CD8-positive, alpha-beta memory T cell (primary cell): ENCODE measurements at regions not wholly inside any gene's neighbourhood (a gene's known extent, or its start where the extent isn't known, plus 50 kb on each side); places are given as distances from the start of the nearest gene placed in this dataset.

ENCODE experiments used
- CTCF ChIA-PET: fragments of 350-600 bp; sonication (Branson Sonifier 250); formaldehyde crosslinking; loops from one replicate; lab custom pipeline; 2021; ENCODE audit warnings: antibody characterized with exemption; lab: Charles Lee
- POLR2A ChIA-PET: fragments of 350-600 bp; sonication (Branson Sonifier 250); formaldehyde crosslinking; loops from one replicate; lab custom pipeline; 2021; ENCODE audit warnings: antibody characterized with exemption; lab: Charles Lee
- DNase-seq, 5 donors: peaks; one replicate each; pipeline versions ENCODE4 v3.0.0 to v3.0.0-alpha.2; 2020 to 2022; ENCODE audit warnings: mixed read lengths in 1 of 5
- H3K27ac ChIP-seq: one replicate; pipeline ENCODE4 v1.7.0; 2013; ENCODE audit warnings: low read depth, mild to moderate bottlenecking, low read length, moderate library complexity
- H3K27me3 ChIP-seq: 2 replicates; pipeline ENCODE4 v1.7.0; 2013; ENCODE audit warnings: low read length, mild to moderate bottlenecking; ENCODE audit not compliant: insufficient read depth, poor library complexity, severe bottlenecking
- H3K36me3 ChIP-seq: 2 replicates; pipeline ENCODE4 v1.7.0; 2013; ENCODE audit warnings: mild to moderate bottlenecking, low read length, moderate library complexity; ENCODE audit not compliant: insufficient read depth
- H3K4me1 ChIP-seq: 2 replicates; pipeline ENCODE4 v1.7.0; 2013; ENCODE audit warnings: mild to moderate bottlenecking, low read length, moderate library complexity; ENCODE audit not compliant: insufficient read depth
- H3K4me3 ChIP-seq: 2 replicates; pipeline ENCODE4 v1.7.0; 2013; ENCODE audit warnings: mild to moderate bottlenecking, low read length
- H3K9me3 ChIP-seq: 2 replicates; pipeline ENCODE4 v1.7.0; 2013; ENCODE audit warnings: mild to moderate bottlenecking, low read length
- H3K27ac Mint-ChIP-seq, 8 donors: one replicate each; pipeline ENCODE4 v1.8.0; 2020 to 2021; ENCODE audit warnings: mixed read lengths in 8 of 8, mild to moderate bottlenecking in 6 of 8, inconsistent platforms in 3 of 8, moderate library complexity in 3 of 8
- H3K27me3 Mint-ChIP-seq, 2 donors: one replicate each; pipeline ENCODE4 v1.8.0; 2020 to 2021; ENCODE audit warnings: mixed read lengths in 2 of 2, mild to moderate bottlenecking in 1 of 2, moderate library complexity in 1 of 2
- H3K36me3 Mint-ChIP-seq, 3 donors: one replicate each; pipeline ENCODE4 v1.8.0; 2020 to 2021; ENCODE audit warnings: mixed read lengths in 3 of 3, inconsistent platforms in 1 of 3, mild to moderate bottlenecking in 1 of 3
- H3K4me1 Mint-ChIP-seq, 3 donors: one replicate each; pipeline ENCODE4 v1.8.0; 2020 to 2021; ENCODE audit warnings: mixed read lengths in 3 of 3, inconsistent platforms in 1 of 3, mild to moderate bottlenecking in 1 of 3
- H3K4me3 Mint-ChIP-seq, 7 donors: one replicate each; pipeline ENCODE4 v1.8.0; 2020 to 2021; ENCODE audit warnings: mixed read lengths in 7 of 7, mild to moderate bottlenecking in 6 of 7, moderate library complexity in 4 of 7, inconsistent platforms in 2 of 7
- H3K9me3 Mint-ChIP-seq, 5 donors: one replicate each; pipeline ENCODE4 v1.8.0; 2020 to 2022; ENCODE audit warnings: mixed read lengths in 5 of 5, mild to moderate bottlenecking in 3 of 5, moderate library complexity in 2 of 5, inconsistent platforms in 1 of 5

GRCh38 chr9:31629292-31629691 is 755.2 kb upstream of the ACO1 start:
- Mint-ChIP-seq H3K36me3 (no peaks in the 10 kb centered on the region), H3K4me3 (no peak overlapping the region), H3K9me3 (peaks cover 0 to 4% (median 0%) of the 10 kb centered on the region in 5 donors), H3K27ac (no peak overlapping the region), H3K27me3 (no peaks in the 10 kb centered on the region), H3K4me1 (peaks cover 0 to 12% (median 7%) of the 10 kb centered on the region in 3 donors)
- Histone ChIP-seq H3K9me3 (no peaks in the 10 kb centered on the region), H3K36me3 (no peaks in the 10 kb centered on the region), H3K27me3 (no peaks in the 10 kb centered on the region), H3K4me1 (no peaks in the 10 kb centered on the region), H3K4me3 (no peak overlapping the region), H3K27ac (no peak overlapping the region)
- CTCF ChIA-PET = no interaction called here
- POLR2A ChIA-PET = no interaction called here
- no peak for DNase-seq

DNA sequence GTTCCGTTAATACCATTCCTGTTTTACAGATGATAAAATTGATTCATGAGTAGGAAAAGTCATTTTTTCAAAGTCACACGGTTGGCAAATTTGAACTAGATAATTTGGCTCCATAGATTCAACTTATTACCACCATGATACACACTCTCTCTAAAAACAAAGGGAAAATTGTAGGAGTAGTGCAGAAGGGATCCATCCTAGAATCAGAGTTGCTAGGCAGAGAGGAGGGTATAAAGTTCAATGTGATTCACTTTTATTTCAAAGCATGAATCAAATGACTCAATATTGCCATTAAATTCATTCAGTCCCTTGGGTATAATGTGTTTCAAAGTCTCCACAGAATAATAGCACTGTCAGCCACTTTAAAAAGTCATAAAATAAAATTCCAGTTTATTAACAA is 747.2 kb upstream of the ACO1 start:
- Histone ChIP-seq H3K4me3 (no peak overlapping the region), H3K27ac (no peak overlapping the region), H3K36me3 (no peaks in the 10 kb centered on the region), H3K9me3 (no peaks in the 10 kb centered on the region), H3K4me1 (no peaks in the 10 kb centered on the region), H3K27me3 (no peaks in the 10 kb centered on the region)
- Mint-ChIP-seq H3K27ac (no peak overlapping the region), H3K27me3 (peaks cover 0 to 1% of the 10 kb centered on the region in 2 donors), H3K36me3 (no peaks in the 10 kb centered on the region), H3K4me3 (no peak overlapping the region), H3K4me1 (peaks cover 5 to 18% (median 8%) of the 10 kb centered on the region in 3 donors), H3K9me3 (no peaks in the 10 kb centered on the region)
- DNase-seq = no peak
- ChIA-PET CTCF (no interaction called here), POLR2A (no interaction called here)

DNA sequence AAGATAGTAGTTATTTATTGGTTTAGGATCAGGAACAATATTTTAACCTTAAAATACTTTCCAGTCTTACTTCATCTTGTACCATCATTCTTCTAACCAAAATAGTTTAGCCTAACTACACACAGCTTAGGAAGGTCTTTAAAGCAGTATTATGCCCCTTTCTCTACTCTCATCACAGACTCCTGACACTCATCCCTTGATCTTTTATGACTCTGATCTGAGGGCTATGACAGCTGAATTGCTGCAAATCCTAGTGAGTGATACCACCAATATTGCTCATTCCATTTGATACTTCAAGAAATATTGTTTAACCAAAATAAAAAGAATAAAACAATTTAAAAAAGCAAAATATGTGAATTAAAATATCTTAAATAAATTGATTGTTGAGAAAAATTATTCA is 746.6 kb upstream of the ACO1 start:
- no peak overlapping the region for H3K4me3 Mint-ChIP-seq

GRCh38 chr9:31639451-31639850 is 745.0 kb upstream of the ACO1 start:
- no peak overlapping the region for H3K27ac ChIP-seq
- H3K27me3 ChIP-seq = no peaks in the 10 kb centered on the region
- H3K4me1 ChIP-seq = no peaks in the 10 kb centered on the region
- DNase-seq = no peak
- Mint-ChIP-seq H3K4me3 (no peak overlapping the region), H3K36me3 (no peaks in the 10 kb centered on the region), H3K4me1 (peaks cover 5 to 18% (median 11%) of the 10 kb centered on the region in 3 donors), H3K27ac (no peak overlapping the region), H3K9me3 (no peaks in the 10 kb centered on the region), H3K27me3 (peaks cover 0 to 1% of the 10 kb centered on the region in 2 donors)
- H3K4me3 ChIP-seq = no peak overlapping the region
- POLR2A ChIA-PET = no interaction called here
- CTCF ChIA-PET = no interaction called here
- no peaks in the 10 kb centered on the region for H3K9me3 ChIP-seq
- no peaks in the 10 kb centered on the region for H3K36me3 ChIP-seq

More for the DNA sequence above, 746.6 kb upstream of the ACO1 start:
- Mint-ChIP-seq H3K27me3 (peaks cover 0 to 1% of the 10 kb centered on the region in 2 donors), H3K4me1 (peaks cover 5 to 18% (median 8%) of the 10 kb centered on the region in 3 donors), H3K36me3 (no peaks in the 10 kb centered on the region), H3K9me3 (no peaks in the 10 kb centered on the region), H3K27ac (no peak overlapping the region)
- H3K4me1 ChIP-seq = no peaks in the 10 kb centered on the region
- ChIA-PET CTCF (no interaction called here), POLR2A (no interaction called here)
- H3K9me3 ChIP-seq = no peaks in the 10 kb centered on the region
- no peak overlapping the region for H3K27ac ChIP-seq
- no peaks in the 10 kb centered on the region for H3K27me3 ChIP-seq
- no peaks in the 10 kb centered on the region for H3K36me3 ChIP-seq
- H3K4me3 ChIP-seq = no peak overlapping the region
- no peak for DNase-seq

DNA sequence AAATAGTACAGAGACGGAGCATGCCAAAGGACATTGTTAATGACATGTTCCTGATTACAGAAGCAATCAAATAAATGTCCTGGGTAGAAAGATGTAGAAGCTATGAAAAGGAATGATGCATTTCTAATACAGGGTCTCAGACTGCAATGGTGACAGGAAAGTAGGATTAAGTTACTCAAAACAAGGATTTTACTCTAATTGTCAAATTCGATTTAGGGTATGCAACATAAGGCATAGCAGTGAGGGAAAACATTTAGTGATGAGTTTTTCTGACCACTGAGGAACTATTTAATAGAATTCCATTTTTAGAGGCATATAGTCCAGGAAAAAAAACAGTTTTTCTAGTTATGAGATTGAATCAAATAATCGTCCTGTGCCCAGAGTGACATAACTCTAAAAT is 715.1 kb upstream of the ACO1 start:
- Mint-ChIP-seq H3K27ac (no peak overlapping the region), H3K4me3 (no peak overlapping the region), H3K4me1 (no peaks in the 10 kb centered on the region), H3K27me3 (no peaks in the 10 kb centered on the region), H3K36me3 (peaks cover 0 to 4% (median 0%) of the 10 kb centered on the region in 3 donors), H3K9me3 (peaks cover 0 to 4% (median 0%) of the 10 kb centered on the region in 5 donors)
- POLR2A ChIA-PET = no interaction called here
- no peak for DNase-seq
- no peak overlapping the region for H3K4me3 ChIP-seq
- H3K9me3 ChIP-seq = no peaks in the 10 kb centered on the region
- H3K27ac ChIP-seq = no peak overlapping the region
- no peaks in the 10 kb centered on the region for H3K4me1 ChIP-seq
- CTCF ChIA-PET = interaction anchor here (0.8 kb wide), 1 partner anchor 28 kb away, joined by 3 read pairs; no protein-coding TSS in a partner anchor
- H3K36me3 ChIP-seq = no peaks in the 10 kb centered on the region
- no peaks in the 10 kb centered on the region for H3K27me3 ChIP-seq

DNA sequence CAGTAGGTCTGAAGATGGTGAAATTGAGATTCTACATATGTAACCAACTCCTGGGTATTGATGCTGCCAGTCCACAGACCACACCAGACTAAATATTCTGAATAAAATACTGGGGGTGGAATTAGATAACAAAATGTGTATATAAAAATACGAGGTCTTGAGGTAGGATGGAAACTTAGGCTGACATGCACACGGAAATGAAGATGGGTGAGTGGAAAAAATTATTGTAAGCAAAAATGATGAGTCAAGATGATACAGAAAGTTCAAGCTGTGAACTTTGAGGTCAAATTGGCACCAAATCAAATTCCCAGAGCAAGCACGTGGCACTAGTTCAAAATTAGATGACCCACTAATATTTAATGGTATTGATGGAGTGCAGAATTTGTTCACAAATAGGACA is 713.4 kb upstream of the ACO1 start:
- no peak for DNase-seq
- Histone ChIP-seq H3K4me3 (no peak overlapping the region), H3K4me1 (no peaks in the 10 kb centered on the region), H3K9me3 (no peaks in the 10 kb centered on the region), H3K36me3 (no peaks in the 10 kb centered on the region), H3K27ac (no peak overlapping the region), H3K27me3 (no peaks in the 10 kb centered on the region)
- Mint-ChIP-seq H3K4me1 (no peaks in the 10 kb centered on the region), H3K4me3 (no peak overlapping the region), H3K36me3 (peaks cover 0 to 4% (median 0%) of the 10 kb centered on the region in 3 donors), H3K27ac (no peak overlapping the region), H3K9me3 (peaks cover 0 to 4% (median 0%) of the 10 kb centered on the region in 5 donors), H3K27me3 (no peaks in the 10 kb centered on the region)
- POLR2A ChIA-PET = no interaction called here
- CTCF ChIA-PET = no interaction called here

DNA sequence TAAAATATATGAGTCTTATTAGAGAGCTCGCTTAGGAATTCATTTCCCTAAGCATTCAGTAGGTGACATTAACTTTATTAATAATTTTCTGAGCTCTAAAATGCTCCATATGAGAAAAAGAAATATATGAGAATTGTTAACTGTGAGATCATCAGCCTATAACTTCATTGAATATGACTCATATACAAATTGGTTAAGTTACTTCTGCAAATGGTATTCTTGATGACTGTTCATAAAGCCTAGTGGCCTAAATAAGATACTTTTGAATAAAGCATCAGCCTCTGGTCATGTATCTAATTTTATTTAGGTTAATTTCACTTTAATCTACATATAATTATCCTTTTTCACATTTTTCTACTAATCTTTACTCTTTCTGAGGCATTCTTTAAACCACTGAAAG is 710.2 kb upstream of the ACO1 start:
- Mint-ChIP-seq H3K4me1 (peaks cover 4 to 10% (median 7%) of the 10 kb centered on the region in 3 donors), H3K9me3 (peaks cover 0 to 4% (median 0%) of the 10 kb centered on the region in 5 donors), H3K27ac (no peak overlapping the region), H3K36me3 (no peaks in the 10 kb centered on the region), H3K27me3 (no peaks in the 10 kb centered on the region), H3K4me3 (no peak overlapping the region)
- Histone ChIP-seq H3K9me3 (no peaks in the 10 kb centered on the region), H3K36me3 (no peaks in the 10 kb centered on the region), H3K4me1 (no peaks in the 10 kb centered on the region), H3K27ac (no peak overlapping the region), H3K4me3 (no peak overlapping the region), H3K27me3 (no peaks in the 10 kb centered on the region)
- CTCF ChIA-PET = no interaction called here
- POLR2A ChIA-PET = no interaction called here
- no peak for DNase-seq

DNA sequence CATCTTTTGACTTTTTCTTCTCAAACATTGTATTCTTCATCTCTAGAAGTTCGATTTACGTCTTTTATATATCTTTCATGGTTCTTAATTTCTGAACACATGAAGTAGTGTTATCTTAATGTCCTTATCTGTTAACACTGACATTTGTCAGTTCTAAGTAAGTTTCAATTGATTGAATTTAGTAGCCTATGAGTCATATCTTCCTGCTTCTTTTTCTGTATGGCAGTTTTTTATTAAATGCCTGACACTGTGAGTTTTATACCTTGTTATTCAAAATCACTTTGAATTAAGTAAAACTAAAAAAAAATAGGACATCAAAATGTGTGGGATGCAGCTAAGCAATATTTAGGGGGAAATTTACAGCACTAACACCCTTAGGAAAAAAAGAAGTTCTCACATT is 707.0 kb upstream of the ACO1 start:
- peaks cover 0 to 4% (median 0%) of the 10 kb centered on the region in 5 donors for H3K9me3 Mint-ChIP-seq
- Histone ChIP-seq H3K4me1 (no peaks in the 10 kb centered on the region), H3K9me3 (no peaks in the 10 kb centered on the region), H3K27ac (no peak overlapping the region), H3K27me3 (no peaks in the 10 kb centered on the region), H3K36me3 (no peaks in the 10 kb centered on the region), H3K4me3 (no peak overlapping the region)
- POLR2A ChIA-PET = no interaction called here
- DNase-seq = no peak
- no peaks in the 10 kb centered on the region for H3K27me3 Mint-ChIP-seq
- H3K4me1 Mint-ChIP-seq = peaks cover 4 to 10% (median 7%) of the 10 kb centered on the region in 3 donors
- H3K27ac Mint-ChIP-seq = peak overlapping the region in 1 of 8 donors; percentile 43
- H3K36me3 Mint-ChIP-seq = no peaks in the 10 kb centered on the region
- CTCF ChIA-PET = no interaction called here
- no peak overlapping the region for H3K4me3 Mint-ChIP-seq
